NT2/D1 (cell line): ENCODE measurements at regions not wholly inside any gene's neighbourhood (a gene's known extent, or its start where the extent isn't known, plus 50 kb on each side); places are given as distances from the start of the nearest gene placed in this dataset.

Experiments
- SUZ12 ChIP-seq: IDR thresholded peaks from 2 replicates; pipeline ENCODE4 v1.6.1; 2011; ENCODE audit not compliant: insufficient read length, insufficient read depth; ENCODE audit errors: extremely low read depth
- YY1 ChIP-seq: IDR thresholded peaks from 2 replicates; pipeline ENCODE4 v1.6.1; 2011; ENCODE audit not compliant: insufficient read length, insufficient read depth

- TF ChIP-seq YY1: no peak
- no peak for TF ChIP-seq SUZ12
Observed at GRCh38 chr6:134593442-134593841, 275.5 kb upstream of the SGK1 start.
